ENCODE measurements at regions not wholly inside any gene's neighbourhood (a gene's known extent, or its start where the extent isn't known, plus 50 kb on each side); places are given as distances from the start of the nearest gene placed in this dataset.
"Not testable (repeated sequence)": the region's sequence is repeated elsewhere in the genome, so short reads cannot be mapped to it uniquely, and the experiment has no call there.

DNA sequence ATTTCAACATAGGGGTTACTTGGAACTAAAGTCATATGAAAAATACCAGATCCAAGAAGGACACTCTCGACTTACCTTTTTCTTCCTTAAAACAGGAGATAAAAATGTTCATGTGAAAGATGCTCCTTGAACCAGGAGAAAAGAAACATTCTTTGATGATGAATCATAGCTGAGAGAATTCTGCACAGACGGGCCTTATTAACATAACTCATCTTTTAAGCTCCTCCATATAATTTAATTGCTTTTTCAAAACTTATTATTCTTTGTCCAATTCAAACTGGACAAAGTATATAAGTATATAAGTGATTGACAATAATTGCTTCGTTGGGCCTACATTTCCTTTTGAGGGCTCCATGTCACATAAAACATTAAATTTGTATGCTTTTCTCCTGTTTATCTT lies 945.2 kb upstream of the C9orf72 start:
- no peak for DNase-seq

GRCh38 chr9:28524309-28524708 lies 951.0 kb upstream of the C9orf72 start:
- not testable (repeated sequence) for DNase-seq

- DNase-seq, result no peak
Measured at GRCh38 chr9:28528049-28528448, 954.8 kb upstream of the C9orf72 start.

- DNase-seq, result no peak
Measured at GRCh38 chr9:28538132-28538531, 964.9 kb upstream of the C9orf72 start.

DNA sequence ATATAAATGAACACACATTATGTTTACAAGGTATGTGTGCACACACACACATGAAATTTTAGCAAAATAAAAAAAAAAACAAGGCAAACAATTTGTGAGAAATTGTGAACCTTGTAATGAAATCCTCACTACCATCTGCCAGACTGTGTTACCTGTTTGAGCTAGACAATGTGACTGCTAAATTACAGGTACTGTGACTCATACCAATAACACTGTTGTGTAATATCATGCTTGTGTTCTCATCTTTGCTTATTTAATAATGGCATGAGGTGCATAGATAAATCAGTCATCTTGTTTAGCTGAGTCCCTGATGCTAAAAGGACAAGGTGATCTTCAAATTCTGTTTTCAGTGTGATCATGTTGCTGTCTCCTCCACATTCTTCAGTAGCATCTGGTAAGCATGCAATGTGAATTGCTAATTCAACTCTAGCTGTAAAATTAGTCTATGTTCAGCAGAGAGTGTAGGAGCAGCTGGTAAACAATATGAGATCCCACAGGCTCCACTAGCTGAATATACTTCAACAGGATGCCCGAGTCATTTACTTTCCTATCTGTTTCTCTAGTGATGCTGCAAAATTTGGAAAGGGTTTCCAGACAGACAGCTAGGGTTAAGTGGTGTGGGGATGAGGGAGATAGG lies 966.3 kb upstream of the C9orf72 start:
- no peak for DNase-seq

DNA sequence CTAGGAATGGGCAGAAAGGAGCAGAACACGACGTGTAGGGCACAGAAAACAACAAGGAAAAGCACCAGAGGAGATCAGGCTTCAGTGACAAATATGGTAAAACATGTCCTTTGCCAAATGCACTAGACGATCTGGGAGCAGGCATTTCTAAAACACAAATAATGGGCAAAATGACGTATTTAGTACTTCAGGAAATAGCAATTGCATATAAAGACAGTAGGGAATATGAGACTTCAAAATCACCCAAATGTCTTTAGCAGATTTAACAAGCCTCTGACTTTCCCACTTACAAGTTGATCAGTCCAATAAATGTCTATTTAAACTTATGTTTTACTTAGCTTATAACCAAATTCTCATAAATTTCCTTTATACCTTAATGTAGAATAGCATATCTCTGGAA lies 969.6 kb upstream of the C9orf72 start:
- DNase-seq, result no peak

DNA sequence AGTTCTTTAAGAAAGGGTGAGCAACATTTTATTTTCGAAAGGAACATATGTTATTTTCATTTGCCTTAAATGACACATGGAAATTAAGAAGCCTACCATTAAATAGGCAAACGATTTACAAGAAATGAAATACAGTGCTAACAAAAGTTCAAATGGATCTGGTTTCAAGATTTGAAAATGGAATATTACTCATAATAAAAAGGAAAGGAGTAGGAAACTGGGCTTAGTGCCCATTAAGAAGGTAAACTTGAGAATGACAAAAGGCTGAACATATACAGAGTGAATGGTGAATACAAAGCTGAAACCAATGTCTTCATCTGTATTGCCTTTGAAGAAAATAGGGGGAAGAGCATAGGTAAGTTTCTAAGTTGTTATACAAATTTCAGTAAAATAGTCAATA lies 974.2 kb upstream of the C9orf72 start:
- DNase-seq, result no peak

- no peak for DNase-seq
Measured at GRCh38 chr9:28563291-28563934, 990.1 kb upstream of the C9orf72 start.

GRCh38 chr9:28583832-28584231 lies 1010.6 kb upstream of the C9orf72 start:
- no peak for DNase-seq

GRCh38 chr9:28584542-28584941 lies 1011.3 kb upstream of the C9orf72 start:
- no peak for DNase-seq

GRCh38 chr9:28587052-28587451 lies 1013.8 kb upstream of the C9orf72 start:
- no peak for DNase-seq

GRCh38 chr9:28598408-28598807 lies 1025.1 kb upstream of the C9orf72 start:
- DNase-seq, result no peak

DNA sequence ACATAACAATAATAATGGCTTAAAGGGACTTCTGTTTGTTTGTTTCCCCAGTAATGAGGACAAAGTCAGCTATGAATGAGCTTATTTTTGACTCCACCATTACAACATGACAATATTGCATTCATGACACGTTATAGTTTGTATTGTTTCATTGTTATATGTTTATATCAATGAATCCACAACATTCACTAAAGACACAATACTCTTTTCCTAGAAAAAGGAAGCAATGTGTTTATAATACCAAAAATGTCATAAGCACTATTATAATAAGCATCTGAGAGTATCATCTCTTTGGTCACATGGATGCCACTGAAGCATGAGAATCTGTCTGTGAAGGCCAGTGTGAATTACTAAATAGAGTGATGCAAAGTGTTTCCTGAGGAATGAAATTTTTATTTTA lies 1026.9 kb upstream of the C9orf72 start:
- DNase-seq, result no peak

DNA sequence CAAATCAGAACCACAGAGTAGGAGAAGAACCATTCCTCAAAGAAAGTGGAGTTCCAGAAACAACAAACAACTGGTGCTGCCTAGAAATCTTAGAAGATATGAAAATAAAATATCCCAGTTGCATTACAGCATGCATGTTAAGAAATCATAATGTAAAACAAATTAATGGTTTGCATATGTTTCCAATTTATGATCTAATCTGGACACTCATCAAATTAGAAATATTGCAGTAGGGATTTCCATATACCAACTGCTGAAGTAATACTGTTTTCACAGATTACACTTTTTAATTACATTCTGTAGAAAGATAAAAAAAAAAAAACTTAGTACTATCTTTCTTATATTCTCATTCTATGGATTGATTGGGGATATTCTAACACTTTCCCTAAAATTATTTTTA lies 1034.6 kb upstream of the C9orf72 start:
- DNase-seq, result no peak

DNA sequence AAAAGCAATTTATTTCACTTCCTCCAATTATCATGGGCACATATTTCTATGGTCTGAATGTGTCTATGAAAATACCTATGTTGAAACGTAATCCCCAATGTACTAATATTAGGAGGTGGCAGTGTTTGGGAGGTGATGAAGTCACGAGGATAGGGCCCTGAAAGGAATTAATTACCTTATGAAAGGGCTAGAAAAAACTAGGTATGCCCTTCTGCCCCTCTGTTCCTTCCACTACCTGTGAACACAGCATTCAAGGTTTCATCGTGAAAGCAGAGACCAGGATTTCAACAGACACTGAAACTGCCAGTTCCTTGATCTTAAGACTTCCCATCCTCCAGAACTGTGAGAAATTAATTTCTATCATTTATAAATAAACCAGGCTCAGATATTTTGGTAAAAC lies 1037.1 kb upstream of the C9orf72 start:
- no peak for DNase-seq

DNA sequence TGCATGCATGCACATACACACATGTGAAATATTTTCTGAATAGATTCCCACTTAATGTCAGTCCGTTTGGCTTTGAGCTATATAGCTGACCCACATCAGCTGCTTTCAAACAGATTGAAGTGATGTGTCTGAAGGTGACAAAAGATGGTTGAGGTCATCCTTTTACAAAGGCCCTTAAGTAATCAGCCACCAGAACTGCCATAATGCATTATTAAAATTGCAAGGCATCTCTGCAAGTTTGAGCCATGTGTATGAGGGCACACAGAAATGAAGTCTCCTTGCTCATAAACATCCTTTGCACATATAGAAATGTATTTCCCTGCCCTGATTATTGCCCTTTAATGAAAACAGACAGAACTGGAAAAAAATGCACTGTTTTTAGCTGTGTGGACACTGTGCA lies 1043.0 kb upstream of the C9orf72 start:
- no peak for DNase-seq

- no peak for DNase-seq
Measured at GRCh38 chr9:28620011-28620410, 1046.7 kb upstream of the C9orf72 start.

GRCh38 chr9:28620661-28621060 lies 1047.4 kb upstream of the C9orf72 start:
- DNase-seq, result no peak

GRCh38 chr9:28624771-28625170 lies 1051.5 kb upstream of the C9orf72 start:
- no peak for DNase-seq

GRCh38 chr9:28628031-28628430 lies 1054.8 kb upstream of the C9orf72 start:
- DNase-seq, result no peak

DNA sequence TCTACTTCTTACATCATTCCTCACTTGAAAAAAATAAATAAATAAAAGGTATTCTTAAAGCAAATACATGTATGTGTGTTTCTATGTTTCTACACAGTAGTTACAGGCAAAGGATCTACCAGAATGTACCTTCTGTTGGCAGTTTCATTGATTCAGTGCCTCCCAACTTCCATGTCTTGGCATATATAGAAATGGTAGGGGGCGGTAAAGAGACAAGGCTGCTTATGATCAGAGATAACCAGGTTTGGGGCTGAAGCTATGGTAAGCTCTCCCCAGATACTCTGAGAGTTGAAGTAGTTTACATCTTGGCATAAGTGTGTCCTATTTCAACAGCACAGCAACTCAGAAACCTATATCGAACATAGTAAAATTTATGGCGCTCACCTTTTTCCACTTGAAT lies 1075.4 kb upstream of the C9orf72 start:
- no peak for DNase-seq

DNA sequence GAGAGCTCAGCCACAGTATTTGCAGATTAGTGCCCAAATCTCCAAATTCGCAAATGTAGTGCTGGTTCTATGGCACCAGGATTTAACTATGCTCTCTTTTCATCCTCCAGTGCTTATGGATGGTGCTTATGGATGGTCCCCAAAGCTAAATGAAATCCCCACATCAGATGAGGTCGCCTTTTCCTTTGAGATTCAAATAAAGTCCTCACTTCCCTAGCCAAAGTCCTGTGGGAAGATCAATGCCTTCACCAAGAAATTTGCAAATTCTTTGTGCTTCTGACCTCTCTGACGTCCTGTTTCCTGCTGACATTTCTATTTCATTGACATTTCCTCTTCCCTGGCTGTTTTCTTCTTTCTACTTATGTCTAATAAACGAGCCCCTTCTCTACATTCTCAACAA lies 1077.0 kb upstream of the C9orf72 start:
- no peak for DNase-seq

- no peak for DNase-seq
Measured at GRCh38 chr9:28651050-28651722, 1077.9 kb upstream of the C9orf72 start.

- no peak for DNase-seq
Measured at GRCh38 chr9:28653216-28653615, 1079.9 kb upstream of the C9orf72 start.

DNA sequence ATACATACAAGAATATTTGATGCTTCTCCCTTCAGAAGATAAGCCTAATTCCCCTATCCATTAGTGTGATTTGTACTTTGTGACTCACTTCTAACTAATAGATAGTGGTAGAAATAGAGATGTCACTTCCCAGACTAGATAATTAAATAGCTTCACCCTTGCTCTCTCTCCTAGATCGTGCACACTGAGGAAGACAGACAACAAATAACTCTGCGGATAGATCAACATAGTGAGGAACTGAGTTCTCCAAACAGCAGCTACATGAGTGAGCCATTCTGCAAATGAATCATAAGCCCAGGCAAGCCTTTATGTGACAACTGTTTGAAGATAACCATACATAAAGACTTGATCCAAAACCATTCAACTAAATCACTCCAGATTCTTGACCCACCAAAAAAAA lies 1083.4 kb upstream of the C9orf72 start:
- no peak for DNase-seq
